ENCODE measurements at regions not wholly inside any gene's neighbourhood (a gene's known extent, or its start where the extent isn't known, plus 50 kb on each side); places are given as distances from the start of the nearest gene placed in this dataset.
"Not testable (repeated sequence)": the region's sequence is repeated elsewhere in the genome, so short reads cannot be mapped to it uniquely, and the experiment has no call there.

GRCh38 chr4:189619441-189620250 lies 321.0 kb upstream of the FRG1 start:
- not testable (repeated sequence) for DNase-seq (ENCODE audit: extremely low read depth, low read depth)

GRCh38 chr4:189622574-189622973 lies 318.1 kb upstream of the FRG1 start:
- DNase-seq (ENCODE audit: extremely low read depth, low read depth): not testable (repeated sequence)

- DNase-seq (ENCODE audit: extremely low read depth, low read depth): not testable (repeated sequence)
Observed at GRCh38 chr4:189627041-189627440, 313.6 kb upstream of the FRG1 start.

GRCh38 chr4:189629733-189630132 lies 310.9 kb upstream of the FRG1 start:
- DNase-seq (ENCODE audit: extremely low read depth, low read depth): not testable (repeated sequence)

- not testable (repeated sequence) for DNase-seq (ENCODE audit: extremely low read depth, low read depth)
Observed at GRCh38 chr4:189630913-189631567, 309.6 kb upstream of the FRG1 start.

GRCh38 chr4:189631568-189631916 lies 309.1 kb upstream of the FRG1 start:
- not testable (repeated sequence) for DNase-seq (ENCODE audit: extremely low read depth, low read depth)

GRCh38 chr4:189650436-189650835 lies 290.2 kb upstream of the FRG1 start:
- not testable (repeated sequence) for DNase-seq (ENCODE audit: extremely low read depth, low read depth)

GRCh38 chr4:189653130-189653653 lies 287.5 kb upstream of the FRG1 start:
- not testable (repeated sequence) for DNase-seq (ENCODE audit: extremely low read depth, low read depth)

- not testable (repeated sequence) for DNase-seq (ENCODE audit: extremely low read depth, low read depth)
Observed at GRCh38 chr4:189653983-189654382, 286.7 kb upstream of the FRG1 start.

GRCh38 chr4:189654396-189654795 lies 286.3 kb upstream of the FRG1 start:
- DNase-seq (ENCODE audit: extremely low read depth, low read depth): not testable (repeated sequence)

- not testable (repeated sequence) for DNase-seq (ENCODE audit: extremely low read depth, low read depth)
Observed at GRCh38 chr4:189655817-189656216, 284.9 kb upstream of the FRG1 start.

GRCh38 chr4:189656641-189657040 lies 284.0 kb upstream of the FRG1 start:
- no peak for DNase-seq (ENCODE audit: extremely low read depth, low read depth)

GRCh38 chr4:189658259-189658658 lies 282.4 kb upstream of the FRG1 start:
- not testable (repeated sequence) for DNase-seq (ENCODE audit: extremely low read depth, low read depth)

GRCh38 chr4:189658831-189659230 lies 281.8 kb upstream of the FRG1 start:
- not testable (repeated sequence) for DNase-seq (ENCODE audit: extremely low read depth, low read depth)

GRCh38 chr4:189659287-189659686 lies 281.4 kb upstream of the FRG1 start:
- no peak for DNase-seq (ENCODE audit: extremely low read depth, low read depth)

GRCh38 chr4:189660722-189661360 lies 279.8 kb upstream of the FRG1 start:
- no peak for DNase-seq (ENCODE audit: extremely low read depth, low read depth)

GRCh38 chr4:189664693-189665250 lies 275.9 kb upstream of the FRG1 start:
- no peak for DNase-seq (ENCODE audit: extremely low read depth, low read depth)

GRCh38 chr4:189665712-189666305 lies 274.9 kb upstream of the FRG1 start:
- not testable (repeated sequence) for DNase-seq (ENCODE audit: extremely low read depth, low read depth)

GRCh38 chr4:189667386-189667785 lies 273.3 kb upstream of the FRG1 start:
- not testable (repeated sequence) for DNase-seq (ENCODE audit: extremely low read depth, low read depth)

- not testable (repeated sequence) for DNase-seq (ENCODE audit: extremely low read depth, low read depth)
Observed at GRCh38 chr4:189697675-189698245, 242.9 kb upstream of the FRG1 start.

All from NCI-H460 (cell line).